Smooth muscle cell (in vitro differentiated cells): ENCODE measurements at regions not wholly inside any gene's neighbourhood (a gene's known extent, or its start where the extent isn't known, plus 50 kb on each side); places are given as distances from the start of the nearest gene placed in this dataset.

Experiments
- DNase-seq: peaks from one replicate; lab custom pipeline; 2025; ENCODE audit not compliant: unreplicated experiment; lab: John Stamatoyannopoulos, UW
- H2AFZ ChIP-seq: fragments of 200-600 bp; sonication (generic); 2 replicates; pipeline ENCODE4 v1.6.0; 2016; ENCODE audit warnings: antibody characterized with exemption, low read depth, mild to moderate bottlenecking
- H3F3A ChIP-seq: fragments of 200-600 bp; sonication (generic); 2 replicates; pipeline ENCODE4 v1.6.0; 2017; ENCODE audit warnings: antibody characterized with exemption, low read depth
- H3K27ac ChIP-seq: fragments of 200-600 bp; sonication (generic); 2 replicates; pipeline ENCODE4 v1.5.1; 2016; ENCODE audit warnings: low read depth, mild to moderate bottlenecking
- H3K27me3 ChIP-seq: fragments of 200-600 bp; sonication (generic); 2 replicates; pipeline ENCODE4 v1.6.1; 2016; ENCODE audit warnings: low read depth, mild to moderate bottlenecking
- H3K36me3 ChIP-seq: fragments of 200-600 bp; sonication (generic); 2 replicates; pipeline ENCODE4 v1.5.1; 2016; ENCODE audit warnings: low read depth
- H3K4me1 ChIP-seq: fragments of 200-600 bp; sonication (generic); 2 replicates; pipeline ENCODE4 v1.5.1; 2016; ENCODE audit warnings: low read depth
- H3K4me2 ChIP-seq: fragments of 200-600 bp; sonication (generic); 2 replicates; pipeline ENCODE4 v1.6.0; 2016; ENCODE audit warnings: mild to moderate bottlenecking
- H3K4me3 ChIP-seq: fragments of 200-600 bp; sonication (generic); 2 replicates; pipeline ENCODE4 v1.5.1; 2016; ENCODE audit warnings: mild to moderate bottlenecking
- H3K79me2 ChIP-seq: fragments of 200-600 bp; sonication (generic); 2 replicates; pipeline ENCODE4 v1.6.0; 2016; ENCODE audit warnings: low read depth, mild to moderate bottlenecking
- H3K9ac ChIP-seq: fragments of 200-600 bp; sonication (generic); 2 replicates; pipeline ENCODE4 v1.6.0; 2016; ENCODE audit warnings: low read depth
- H3K9me3 ChIP-seq: fragments of 200-600 bp; sonication (generic); replicated peaks from 2 replicates; pipeline ENCODE4 v1.5.1; 2016; ENCODE audit warnings: low read depth
- H4K20me1 ChIP-seq: fragments of 200-600 bp; sonication (generic); 2 replicates; pipeline ENCODE4 v1.6.0; 2016; ENCODE audit warnings: low read depth
- WGBS: methylation state at CpG from one replicate; pipeline ENCODE4 v1.1.7; 2016; ENCODE audit warnings: low lambda C conversion rate; 5-methylcytosine and 5-hydroxymethylcytosine counted together
- TF ChIP-seq, protein P1 (sequence below): fragments of 200-600 bp; sonication (generic); IDR thresholded peaks from 2 replicates; pipeline ENCODE4 v1.5.1; 2017; ENCODE audit warnings: borderline replicate concordance, mild to moderate bottlenecking, antibody characterized with exemption; ENCODE audit not compliant: insufficient read depth, poor library complexity, severe bottlenecking

- TF ChIP-seq, protein P1, sequence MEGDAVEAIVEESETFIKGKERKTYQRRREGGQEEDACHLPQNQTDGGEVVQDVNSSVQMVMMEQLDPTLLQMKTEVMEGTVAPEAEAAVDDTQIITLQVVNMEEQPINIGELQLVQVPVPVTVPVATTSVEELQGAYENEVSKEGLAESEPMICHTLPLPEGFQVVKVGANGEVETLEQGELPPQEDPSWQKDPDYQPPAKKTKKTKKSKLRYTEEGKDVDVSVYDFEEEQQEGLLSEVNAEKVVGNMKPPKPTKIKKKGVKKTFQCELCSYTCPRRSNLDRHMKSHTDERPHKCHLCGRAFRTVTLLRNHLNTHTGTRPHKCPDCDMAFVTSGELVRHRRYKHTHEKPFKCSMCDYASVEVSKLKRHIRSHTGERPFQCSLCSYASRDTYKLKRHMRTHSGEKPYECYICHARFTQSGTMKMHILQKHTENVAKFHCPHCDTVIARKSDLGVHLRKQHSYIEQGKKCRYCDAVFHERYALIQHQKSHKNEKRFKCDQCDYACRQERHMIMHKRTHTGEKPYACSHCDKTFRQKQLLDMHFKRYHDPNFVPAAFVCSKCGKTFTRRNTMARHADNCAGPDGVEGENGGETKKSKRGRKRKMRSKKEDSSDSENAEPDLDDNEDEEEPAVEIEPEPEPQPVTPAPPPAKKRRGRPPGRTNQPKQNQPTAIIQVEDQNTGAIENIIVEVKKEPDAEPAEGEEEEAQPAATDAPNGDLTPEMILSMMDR, result no peak
- no peaks in the 10 kb centered on the region for H3K79me2 ChIP-seq
- peaks cover 19% of the 10 kb centered on the region for H3K27me3 ChIP-seq
- no peaks in the 10 kb centered on the region for H3K9me3 ChIP-seq
- H3F3A ChIP-seq, result no peaks in the 10 kb centered on the region
- no peak overlapping the region for H2AFZ ChIP-seq
- H3K4me2 ChIP-seq, result no peak overlapping the region
- H3K4me1 ChIP-seq, result peaks cover 4% of the 10 kb centered on the region
- H3K27ac ChIP-seq, result no peak overlapping the region
- H4K20me1 ChIP-seq, result no peaks in the 10 kb centered on the region
- no peak overlapping the region for H3K9ac ChIP-seq
- WGBS, result 96% methylated on average over 5 of the region's 5 CpGs
- H3K4me3 ChIP-seq, result no peak overlapping the region
- H3K36me3 ChIP-seq, result no peaks in the 10 kb centered on the region
- DNase-seq, result no peak
Observed at GRCh38 chr3:43856761-43857160, 166.0 kb downstream of the ABHD5 start.

DNA sequence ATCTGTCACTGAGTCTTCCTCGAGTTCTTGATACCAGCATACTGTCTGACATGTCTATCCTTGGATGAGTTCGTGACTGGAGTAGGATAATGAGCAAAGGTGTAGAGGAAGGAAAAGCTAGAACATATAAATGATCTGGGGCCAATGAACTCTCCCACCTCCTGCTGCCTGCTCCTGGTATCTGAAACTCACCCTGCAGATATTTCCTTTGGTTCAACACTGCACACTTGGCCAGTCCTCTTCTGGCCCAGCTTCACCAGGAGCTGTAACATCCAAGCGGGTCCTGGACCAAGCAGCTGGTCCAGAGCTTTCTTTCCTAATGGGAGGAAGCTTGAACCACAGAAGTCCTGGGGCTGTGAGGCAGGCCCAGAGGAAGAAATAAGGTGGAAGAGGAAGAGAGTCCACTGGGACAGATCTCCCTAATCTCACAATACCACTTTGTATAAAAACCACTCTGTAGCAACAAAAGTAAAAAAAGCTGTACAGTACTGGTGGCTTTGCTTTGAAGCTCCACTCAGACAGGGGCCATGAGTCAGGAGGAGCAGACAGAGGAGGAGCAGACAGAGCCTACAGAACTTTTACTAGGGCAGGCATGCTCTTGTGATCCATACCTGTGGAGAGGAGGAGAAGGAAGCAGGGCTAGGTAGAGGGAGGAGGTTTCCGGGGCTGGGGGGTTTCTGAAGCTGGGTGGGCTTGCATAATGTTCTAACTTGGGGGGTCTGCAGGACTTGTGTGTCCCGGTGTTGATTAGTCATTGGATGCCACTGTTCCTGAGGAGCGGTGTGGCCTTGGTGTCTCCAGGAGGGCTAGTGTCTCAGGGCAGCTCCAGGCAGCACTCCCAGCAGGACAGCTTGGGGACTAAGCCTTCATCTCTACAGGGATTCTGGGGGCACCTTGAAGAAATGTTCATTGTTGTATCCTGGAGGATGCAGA, 166.9 kb downstream of the ABHD5 start:
- H3K4me3 ChIP-seq, result no peak overlapping the region
- no peak overlapping the region for H2AFZ ChIP-seq
- H3K4me2 ChIP-seq, result no peak overlapping the region
- no peak overlapping the region for H3K27ac ChIP-seq
- H3K27me3 ChIP-seq, result peaks cover 19% of the 10 kb centered on the region
- H3K36me3 ChIP-seq, result no peaks in the 10 kb centered on the region
- WGBS, result 74% methylated on average over 6 of the region's 6 CpGs
- H3K9me3 ChIP-seq, result no peaks in the 10 kb centered on the region
- no peaks in the 10 kb centered on the region for H4K20me1 ChIP-seq
- H3F3A ChIP-seq, result no peaks in the 10 kb centered on the region
- H3K79me2 ChIP-seq, result no peaks in the 10 kb centered on the region
- H3K9ac ChIP-seq, result no peak overlapping the region
- no peak for DNase-seq
- TF ChIP-seq, protein P1, result no peak
- H3K4me1 ChIP-seq, result peaks cover 4% of the 10 kb centered on the region

DNA sequence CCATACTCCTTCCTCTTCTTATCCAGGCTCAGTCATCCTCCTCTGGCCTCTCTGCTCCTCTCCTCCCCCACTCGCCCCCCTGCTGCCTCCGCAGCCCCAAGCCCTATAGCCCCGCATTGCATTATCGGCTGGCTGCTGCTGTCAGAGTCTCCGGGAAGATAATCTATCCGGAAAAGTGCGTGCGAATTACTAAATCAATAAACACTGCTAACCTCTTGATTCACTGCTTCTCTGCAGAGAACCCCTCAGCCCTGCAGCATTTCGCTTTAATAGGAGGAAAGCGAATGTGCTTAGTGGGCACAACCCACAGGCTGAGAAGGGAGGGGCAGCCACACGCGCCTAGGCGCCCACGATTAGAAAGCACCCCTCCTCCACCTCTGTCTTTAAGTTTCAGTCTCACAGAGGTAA, 167.6 kb downstream of the ABHD5 start:
- peaks cover 4% of the 10 kb centered on the region for H3K4me1 ChIP-seq
- H3K4me2 ChIP-seq, result no peak overlapping the region

More for the DNA sequence above, 167.6 kb downstream of the ABHD5 start:
- Histone ChIP-seq H2AFZ (no peak overlapping the region), H3K27me3 (peaks cover 19% of the 10 kb centered on the region), H3K9me3 (no peaks in the 10 kb centered on the region), H3K36me3 (no peaks in the 10 kb centered on the region), H3K9ac (no peak overlapping the region), H3K27ac (no peak overlapping the region), H4K20me1 (no peaks in the 10 kb centered on the region), H3K79me2 (no peaks in the 10 kb centered on the region), H3K4me3 (no peak overlapping the region), H3F3A (no peaks in the 10 kb centered on the region)
- no peak for DNase-seq
- 32% methylated on average over 14 of the region's 14 CpGs for WGBS
- TF ChIP-seq, protein P1, result no peak
